ACC112 (cell line): ENCODE measurements at regions not wholly inside any gene's neighbourhood (a gene's known extent, or its start where the extent isn't known, plus 50 kb on each side); places are given as distances from the start of the nearest gene placed in this dataset.

Source experiments
- H2AFZ ChIP-seq: fragments of 200-600 bp; sonication (generic); one replicate; pipeline ENCODE4 v1.6.0; 2017; ENCODE audit warnings: antibody characterized with exemption, low read length; ENCODE audit not compliant: unreplicated experiment
- H3K27ac ChIP-seq: fragments of 200-600 bp; sonication (generic); 2 replicates; pipeline ENCODE4 v1.5.1; 2014; ENCODE audit warnings: low read depth, mild to moderate bottlenecking, antibody characterized with exemption, low read length, moderate library complexity
- H3K27me3 ChIP-seq: fragments of 200-600 bp; sonication (generic); 2 replicates; pipeline ENCODE4 v1.6.1; 2014; ENCODE audit warnings: mild to moderate bottlenecking, antibody characterized with exemption, low read length, moderate library complexity, mixed read lengths; ENCODE audit not compliant: insufficient read depth
- H3K36me3 ChIP-seq: fragments of 200-600 bp; sonication (generic); 2 replicates; pipeline ENCODE4 v1.6.1; 2016; ENCODE audit warnings: mild to moderate bottlenecking, antibody characterized with exemption, low read length, moderate library complexity, mixed read lengths; ENCODE audit not compliant: insufficient read depth
- H3K4me1 ChIP-seq: fragments of 200-600 bp; sonication (generic); one replicate; pipeline ENCODE4 v1.6.1; 2016; ENCODE audit warnings: low read length, mixed read lengths; ENCODE audit not compliant: insufficient read depth, unreplicated experiment, control insufficient read depth
- H3K4me3 ChIP-seq: fragments of 200-600 bp; sonication (generic); 2 replicates; pipeline ENCODE4 v1.5.1; 2014; ENCODE audit warnings: mild to moderate bottlenecking, low read depth, low read length
- H3K79me2 ChIP-seq: fragments of 200-600 bp; sonication (generic); one replicate; pipeline ENCODE4 v1.6.0; 2016; ENCODE audit warnings: low read length; ENCODE audit not compliant: control insufficient read depth, unreplicated experiment, insufficient read depth

GRCh38 chr3:110909839-110910238 is 161.8 kb upstream of the NECTIN3 start:
- no peaks in the 10 kb centered on the region for H3K36me3 ChIP-seq
- H3K79me2 ChIP-seq = no peaks in the 10 kb centered on the region
- H3K27me3 ChIP-seq = no peaks in the 10 kb centered on the region
- no peak overlapping the region for H3K4me3 ChIP-seq
- H3K27ac ChIP-seq = no peak overlapping the region
- no peak overlapping the region for H2AFZ ChIP-seq
- H3K4me1 ChIP-seq = no peaks in the 10 kb centered on the region

GRCh38 chr3:110910346-110910955 is 161.2 kb upstream of the NECTIN3 start:
- no peaks in the 10 kb centered on the region for H3K79me2 ChIP-seq
- H3K36me3 ChIP-seq = no peaks in the 10 kb centered on the region
- H2AFZ ChIP-seq = no peak overlapping the region
- H3K4me3 ChIP-seq = no peak overlapping the region
- H3K4me1 ChIP-seq = no peaks in the 10 kb centered on the region
- no peak overlapping the region for H3K27ac ChIP-seq
- no peaks in the 10 kb centered on the region for H3K27me3 ChIP-seq

GRCh38 chr3:110918963-110919362 is 152.7 kb upstream of the NECTIN3 start:
- Histone ChIP-seq H3K27me3 (no peaks in the 10 kb centered on the region), H3K79me2 (no peaks in the 10 kb centered on the region), H3K27ac (no peak overlapping the region), H3K36me3 (no peaks in the 10 kb centered on the region), H3K4me1 (no peaks in the 10 kb centered on the region), H2AFZ (no peak overlapping the region), H3K4me3 (no peak overlapping the region)

GRCh38 chr3:110925798-110926197 is 145.8 kb upstream of the NECTIN3 start:
- Histone ChIP-seq H3K4me3 (no peak overlapping the region), H3K79me2 (no peaks in the 10 kb centered on the region), H3K4me1 (no peaks in the 10 kb centered on the region), H3K27ac (no peak overlapping the region), H3K36me3 (no peaks in the 10 kb centered on the region), H3K27me3 (no peaks in the 10 kb centered on the region), H2AFZ (no peak overlapping the region)

- H3K79me2 ChIP-seq = no peaks in the 10 kb centered on the region
- H3K27ac ChIP-seq = no peak overlapping the region
- no peaks in the 10 kb centered on the region for H3K27me3 ChIP-seq
- no peaks in the 10 kb centered on the region for H3K4me1 ChIP-seq
- H3K4me3 ChIP-seq = no peak overlapping the region
- no peaks in the 10 kb centered on the region for H3K36me3 ChIP-seq
- H2AFZ ChIP-seq = no peak overlapping the region
Observed at GRCh38 chr3:110928016-110928662, 143.5 kb upstream of the NECTIN3 start.

GRCh38 chr3:110929816-110930215 is 141.8 kb upstream of the NECTIN3 start:
- H3K4me3 ChIP-seq = no peak overlapping the region
- H3K4me1 ChIP-seq = peaks cover 5% of the 10 kb centered on the region
- H2AFZ ChIP-seq = no peak overlapping the region
- no peaks in the 10 kb centered on the region for H3K27me3 ChIP-seq
- no peaks in the 10 kb centered on the region for H3K36me3 ChIP-seq
- no peaks in the 10 kb centered on the region for H3K79me2 ChIP-seq
- no peak overlapping the region for H3K27ac ChIP-seq

GRCh38 chr3:110932567-110932966 is 139.0 kb upstream of the NECTIN3 start:
- Histone ChIP-seq H3K27me3 (no peaks in the 10 kb centered on the region), H3K79me2 (no peaks in the 10 kb centered on the region), H2AFZ (no peak overlapping the region), H3K4me3 (no peak overlapping the region), H3K36me3 (no peaks in the 10 kb centered on the region), H3K27ac (no peak overlapping the region), H3K4me1 (peaks cover 5% of the 10 kb centered on the region)

GRCh38 chr3:110933821-110934426 is 137.7 kb upstream of the NECTIN3 start:
- H3K79me2 ChIP-seq = no peaks in the 10 kb centered on the region
- H3K4me1 ChIP-seq = peaks cover 5% of the 10 kb centered on the region
- H2AFZ ChIP-seq = no peak overlapping the region
- H3K4me3 ChIP-seq = no peak overlapping the region
- H3K36me3 ChIP-seq = no peaks in the 10 kb centered on the region
- H3K27me3 ChIP-seq = no peaks in the 10 kb centered on the region
- no peak overlapping the region for H3K27ac ChIP-seq

- H3K36me3 ChIP-seq = no peaks in the 10 kb centered on the region
- peaks cover 4% of the 10 kb centered on the region for H3K4me1 ChIP-seq
- H3K27ac ChIP-seq = no peak overlapping the region
- no peak overlapping the region for H2AFZ ChIP-seq
- no peaks in the 10 kb centered on the region for H3K79me2 ChIP-seq
- H3K4me3 ChIP-seq = no peak overlapping the region
- no peaks in the 10 kb centered on the region for H3K27me3 ChIP-seq
Observed at GRCh38 chr3:110938629-110939028, 133.0 kb upstream of the NECTIN3 start.

- Histone ChIP-seq H3K36me3 (no peaks in the 10 kb centered on the region), H3K27me3 (no peaks in the 10 kb centered on the region), H3K79me2 (no peaks in the 10 kb centered on the region), H3K27ac (no peak overlapping the region), H3K4me1 (no peaks in the 10 kb centered on the region), H3K4me3 (no peak overlapping the region), H2AFZ (no peak overlapping the region)
Observed at GRCh38 chr3:110940055-110940454, 131.6 kb upstream of the NECTIN3 start.

- H3K79me2 ChIP-seq = no peaks in the 10 kb centered on the region
- H3K27me3 ChIP-seq = no peaks in the 10 kb centered on the region
- no peak overlapping the region for H2AFZ ChIP-seq
- H3K4me1 ChIP-seq = no peaks in the 10 kb centered on the region
- H3K36me3 ChIP-seq = no peaks in the 10 kb centered on the region
- no peak overlapping the region for H3K4me3 ChIP-seq
- no peak overlapping the region for H3K27ac ChIP-seq
Observed at GRCh38 chr3:110944782-110945181, 126.8 kb upstream of the NECTIN3 start.
